HEK293T (cell line): ENCODE measurements at regions not wholly inside any gene's neighbourhood (a gene's known extent, or its start where the extent isn't known, plus 50 kb on each side); places are given as distances from the start of the nearest gene placed in this dataset.

Experiments used
- BHLHE40 ChIP-seq: fragments of 450-650 bp; IDR thresholded peaks from 2 replicates; pipeline ENCODE4 v1.6.1; 2016; ENCODE audit warnings: mild to moderate bottlenecking, moderate library complexity, borderline replicate concordance
- CTBP1 ChIP-seq: fragments of 450-650 bp; IDR thresholded peaks from 2 replicates; pipeline ENCODE4 v1.6.1; 2016; ENCODE audit warnings: borderline replicate concordance
- ELF4 ChIP-seq: fragments of 450-650 bp; IDR thresholded peaks from 2 replicates; pipeline ENCODE4 v1.6.1; 2017; ENCODE audit warnings: antibody characterized with exemption
- FOXA1 ChIP-seq: fragments of 450-650 bp; IDR thresholded peaks from 2 replicates; pipeline ENCODE4 v1.6.1; 2016; ENCODE audit warnings: mild to moderate bottlenecking
- FOXK2 ChIP-seq: fragments of 450-650 bp; IDR thresholded peaks from 2 replicates; pipeline ENCODE4 v1.6.1; 2016; ENCODE audit warnings: mild to moderate bottlenecking
- FOXM1 ChIP-seq: fragments of 450-650 bp; IDR thresholded peaks from 2 replicates; pipeline ENCODE4 v1.6.1; 2017; ENCODE audit warnings: mild to moderate bottlenecking, borderline replicate concordance
- HDGF ChIP-seq: fragments of 450-650 bp; IDR thresholded peaks from 2 replicates; pipeline ENCODE4 v1.6.1; 2017; ENCODE audit warnings: antibody characterized with exemption, borderline replicate concordance
- L3MBTL2 ChIP-seq: fragments of 450-650 bp; conservative IDR thresholded peaks from 2 replicates; pipeline ENCODE4 v1.6.1; 2016; ENCODE audit warnings: mild to moderate bottlenecking
- LEF1 ChIP-seq: fragments of 450-650 bp; IDR thresholded peaks from 2 replicates; pipeline ENCODE4 v1.6.1; 2017; ENCODE audit warnings: mild to moderate bottlenecking, borderline replicate concordance
- PKNOX1 ChIP-seq: fragments of 450-650 bp; IDR thresholded peaks from 2 replicates; pipeline ENCODE4 v1.6.1; 2016
- SP1 ChIP-seq: fragments of 450-650 bp; IDR thresholded peaks from 2 replicates; pipeline ENCODE4 v1.6.1; 2017
- SUZ12 ChIP-seq: fragments of 450-650 bp; IDR thresholded peaks from 2 replicates; pipeline ENCODE4 v1.6.1; 2016; ENCODE audit warnings: mild to moderate bottlenecking
- TARDBP ChIP-seq: fragments of 450-650 bp; IDR thresholded peaks from 2 replicates; pipeline ENCODE4 v1.6.1; 2016
- ZNF384 ChIP-seq: fragments of 450-650 bp; IDR thresholded peaks from 2 replicates; pipeline ENCODE4 v1.6.1; 2016

GRCh38 chr7:70935854-70936253 lies 196.1 kb upstream of the GALNT17 start:
- TF ChIP-seq FOXA1 (no peak), ELF4 (no peak), BHLHE40 (no peak), FOXM1 (no peak), L3MBTL2 (no peak), SUZ12 (no peak), SP1 (no peak), LEF1 (no peak), HDGF (no peak), ZNF384 (no peak), CTBP1 (no peak), TARDBP (no peak), PKNOX1 (no peak), FOXK2 (no peak)
